Esophagus squamous epithelium (tissue), 5 donors: ENCODE measurements at regions not wholly inside any gene's neighbourhood (a gene's known extent, or its start where the extent isn't known, plus 50 kb on each side); places are given as distances from the start of the nearest gene placed in this dataset.

ENCODE experiments used
- DNase-seq: peaks from one replicate; lab custom pipeline; 2025; lab: John Stamatoyannopoulos, UW
- H3K27ac ChIP-seq, 4 donors: fragments of 200-600 bp; sonication (generic); one replicate each; pipeline ENCODE4 v1.5.1; 2016 to 2019; ENCODE audit warnings: mild to moderate bottlenecking in 1 of 4
- H3K27me3 ChIP-seq, 4 donors: fragments of 200-600 bp; sonication (generic); 1 replicate in 3 of 4; 2 replicates in 1 of 4; pipeline versions ENCODE4 v1.5.1 to v1.6.0; 2017 to 2021; ENCODE audit warnings: antibody characterized with exemption in 1 of 4
- H3K36me3 ChIP-seq, 3 donors: fragments of 200-600 bp; sonication (generic); one replicate each; pipeline ENCODE4 v1.5.1; 2016 to 2019
- H3K4me1 ChIP-seq, 3 donors: fragments of 200-600 bp; sonication (generic); one replicate each; pipeline ENCODE4 v1.5.1; 2017 to 2019
- H3K4me3 ChIP-seq, 4 donors: fragments of 200-600 bp; sonication (generic); 1 replicate in 3 of 4; 2 replicates in 1 of 4; pipeline ENCODE4 v1.5.1; 2016 to 2019; ENCODE audit warnings: mild to moderate bottlenecking in 2 of 4, moderate library complexity in 1 of 4
- H3K9me3 ChIP-seq, 3 donors: fragments of 200-600 bp; sonication (generic); one replicate each; pipeline ENCODE4 v1.5.1; 2016 to 2019
- POLR2A ChIP-seq, 4 donors: fragments of 450-650 bp; IDR thresholded peaks; one replicate each; pipeline ENCODE4 v1.6.1; 2017; ENCODE audit warnings: antibody characterized with exemption in 4 of 4, mild to moderate bottlenecking in 4 of 4, moderate library complexity in 3 of 4
- WGBS, 2 donors: methylation state at CpG; one replicate each; pipeline ENCODE4 v1.1.5; 2018; 5-methylcytosine and 5-hydroxymethylcytosine counted together
- intact Hi-C: fragments of 100-400 bp; cut with DNase I; formaldehyde crosslinking; loops from one replicate; pipeline ENCODE4 v1.15.0; 2022
- TF ChIP-seq, protein P1 (sequence below), 6 experiments: fragments of 450-650 bp in 4 of 6; fragments of 200-600 bp in 2 of 6; sonication (generic) in 2 of 6; IDR thresholded peaks; one replicate each; pipeline ENCODE4 v1.5.1; 2016 to 2019; ENCODE audit warnings: antibody characterized with exemption in 6 of 6, mild to moderate bottlenecking in 4 of 6, moderate library complexity in 4 of 6
- donor health status: DM: yes; HTN: yes; CAD: no.

DNA sequence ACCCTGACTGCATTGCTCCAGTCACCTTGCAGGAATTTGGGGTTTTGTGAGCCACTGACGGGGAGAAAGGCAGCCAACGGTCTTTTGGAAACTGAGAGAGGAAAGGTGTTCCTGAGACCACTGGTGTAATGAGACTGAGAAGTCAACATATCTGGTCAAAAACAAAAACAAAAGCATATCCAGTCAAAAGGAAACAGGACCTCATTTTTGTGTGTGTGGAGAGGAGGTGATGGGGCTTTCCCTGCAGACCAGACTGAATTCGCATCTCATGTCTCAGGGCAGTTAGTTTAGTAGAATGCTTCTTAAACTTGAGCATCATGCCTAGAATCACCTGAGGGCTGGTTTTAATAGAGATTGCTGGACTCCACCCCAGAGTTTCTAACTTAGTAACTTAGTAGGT, 198.4 kb downstream of the COPRS start:
- 57 to 77% methylated on average over 2 of the region's 3 CpGs for WGBS, 2 donors
- intact Hi-C loops: no loop called here
- no peak for DNase-seq
- Histone ChIP-seq H3K4me3 (no peak overlapping the region), H3K27me3 (no peaks in the 10 kb centered on the region), H3K36me3 (no peaks in the 10 kb centered on the region), H3K4me1 (peaks cover 0 to 16% (median 0%) of the 10 kb centered on the region in 3 donors), H3K27ac (no peak overlapping the region), H3K9me3 (peaks cover 0 to 27% (median 19%) of the 10 kb centered on the region in 3 donors)
- no peak for TF ChIP-seq POLR2A (IDR thresholded peaks at IDR 0.05)
- TF ChIP-seq, protein P1, sequence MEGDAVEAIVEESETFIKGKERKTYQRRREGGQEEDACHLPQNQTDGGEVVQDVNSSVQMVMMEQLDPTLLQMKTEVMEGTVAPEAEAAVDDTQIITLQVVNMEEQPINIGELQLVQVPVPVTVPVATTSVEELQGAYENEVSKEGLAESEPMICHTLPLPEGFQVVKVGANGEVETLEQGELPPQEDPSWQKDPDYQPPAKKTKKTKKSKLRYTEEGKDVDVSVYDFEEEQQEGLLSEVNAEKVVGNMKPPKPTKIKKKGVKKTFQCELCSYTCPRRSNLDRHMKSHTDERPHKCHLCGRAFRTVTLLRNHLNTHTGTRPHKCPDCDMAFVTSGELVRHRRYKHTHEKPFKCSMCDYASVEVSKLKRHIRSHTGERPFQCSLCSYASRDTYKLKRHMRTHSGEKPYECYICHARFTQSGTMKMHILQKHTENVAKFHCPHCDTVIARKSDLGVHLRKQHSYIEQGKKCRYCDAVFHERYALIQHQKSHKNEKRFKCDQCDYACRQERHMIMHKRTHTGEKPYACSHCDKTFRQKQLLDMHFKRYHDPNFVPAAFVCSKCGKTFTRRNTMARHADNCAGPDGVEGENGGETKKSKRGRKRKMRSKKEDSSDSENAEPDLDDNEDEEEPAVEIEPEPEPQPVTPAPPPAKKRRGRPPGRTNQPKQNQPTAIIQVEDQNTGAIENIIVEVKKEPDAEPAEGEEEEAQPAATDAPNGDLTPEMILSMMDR (IDR thresholded peaks at IDR 0.05): no peak

DNA sequence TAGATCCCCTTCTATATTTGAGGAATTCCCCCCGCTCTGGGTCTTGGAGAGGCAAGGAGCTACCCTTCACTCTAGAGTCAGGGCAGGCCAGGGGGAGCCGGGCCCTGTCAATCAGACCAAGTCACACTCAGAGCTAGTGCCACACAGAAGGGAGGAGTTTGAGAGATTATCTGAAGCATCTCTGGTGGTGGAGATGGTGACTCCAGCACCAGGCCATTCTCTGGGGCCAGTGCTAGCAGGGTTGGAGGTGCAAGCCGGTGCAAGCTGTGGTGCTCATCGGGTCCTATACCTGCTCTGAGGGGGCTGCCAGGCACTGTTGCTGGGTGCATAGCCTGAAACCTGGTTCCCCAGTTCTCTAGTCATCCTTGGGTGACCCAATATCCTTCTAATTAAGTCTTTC, 201.2 kb downstream of the COPRS start:
- H3K27ac ChIP-seq: no peak overlapping the region
- H3K36me3 ChIP-seq: no peaks in the 10 kb centered on the region
- H3K4me3 ChIP-seq: no peak overlapping the region
- intact Hi-C loops: no loop called here
- peaks cover 0 to 7% (median 7%) of the 10 kb centered on the region in 3 donors for H3K9me3 ChIP-seq
- no peak for DNase-seq
- 95 to 100% methylated on average over 3 to 4 of the region's 4 CpGs for WGBS, 2 donors
- H3K4me1 ChIP-seq: peaks cover 0 to 39% (median 6%) of the 10 kb centered on the region in 3 donors
- no peaks in the 10 kb centered on the region for H3K27me3 ChIP-seq
- TF ChIP-seq POLR2A (IDR thresholded peaks at IDR 0.05): no peak
- TF ChIP-seq, protein P1 (IDR thresholded peaks at IDR 0.05): no peak

DNA sequence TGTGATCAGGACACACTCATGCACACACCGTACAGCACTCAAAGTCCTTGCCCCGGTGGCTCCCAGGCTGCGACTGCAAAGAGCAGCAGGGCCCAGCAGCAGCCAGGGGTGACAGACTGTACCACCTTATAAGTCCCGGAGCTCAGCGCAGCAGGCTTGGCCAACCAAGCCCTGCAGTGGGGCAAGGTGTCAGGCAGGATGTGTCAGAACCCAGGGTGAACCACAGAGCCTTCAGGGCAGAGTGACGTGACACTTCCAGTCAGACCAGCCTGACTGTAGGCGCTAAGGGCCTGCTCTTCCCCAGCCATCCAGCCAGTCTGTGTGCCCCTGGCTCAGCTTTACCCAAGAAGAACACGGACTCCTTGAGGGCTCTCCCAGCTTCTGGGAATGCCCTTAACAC, 204.1 kb downstream of the COPRS start:
- DNase-seq: no peak
- H3K36me3 ChIP-seq: no peaks in the 10 kb centered on the region
- intact Hi-C loops: no loop called here
- H3K27me3 ChIP-seq: no peaks in the 10 kb centered on the region
- H3K9me3 ChIP-seq: no peaks in the 10 kb centered on the region
- H3K4me1 ChIP-seq: peaks cover 0 to 53% (median 6%) of the 10 kb centered on the region in 3 donors
- H3K27ac ChIP-seq: peak overlapping the region; percentile 15 to 75 (median 58)
- TF ChIP-seq, protein P1 (IDR thresholded peaks at IDR 0.05): peak in 1 of 6 experiments; percentile 15
- peak in 1 of 4 donors; percentile 12 for TF ChIP-seq POLR2A (IDR thresholded peaks at IDR 0.05)
- H3K4me3 ChIP-seq: no peak overlapping the region
- 35 to 43% methylated on average over 2 to 6 of the region's 8 CpGs for WGBS, 2 donors

DNA sequence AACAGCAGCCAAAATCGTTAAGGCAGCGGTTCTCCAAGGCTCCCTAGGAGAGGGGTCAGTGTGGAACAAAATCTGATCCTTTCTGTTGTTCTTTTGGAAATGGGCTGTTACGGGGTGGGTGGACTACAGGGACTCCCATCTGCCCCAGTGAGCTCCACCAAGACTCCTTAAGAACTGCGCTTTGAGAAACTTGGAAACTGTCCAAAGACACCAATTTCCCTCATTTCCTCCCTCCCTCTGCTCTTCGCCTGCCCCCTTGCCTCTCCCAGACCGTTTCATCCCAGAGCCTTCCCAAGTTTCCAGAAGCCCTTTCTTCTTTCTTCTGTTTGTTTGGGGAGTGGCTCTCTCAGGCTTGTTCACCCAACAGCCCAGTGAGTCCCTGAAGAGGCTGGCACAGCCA, 205.4 kb downstream of the COPRS start:
- WGBS, 2 donors: 53 to 59% methylated on average over 4 to 5 of the region's 6 CpGs
- intact Hi-C loops: no loop called here
- Histone ChIP-seq H3K4me1 (peaks cover 3 to 58% (median 6%) of the 10 kb centered on the region in 3 donors), H3K36me3 (no peaks in the 10 kb centered on the region), H3K4me3 (no peak overlapping the region), H3K27ac (no peak overlapping the region), H3K27me3 (no peaks in the 10 kb centered on the region), H3K9me3 (no peaks in the 10 kb centered on the region)
- TF ChIP-seq, protein P1 (IDR thresholded peaks at IDR 0.05): no peak
- no peak for TF ChIP-seq POLR2A (IDR thresholded peaks at IDR 0.05)
- no peak for DNase-seq

DNA sequence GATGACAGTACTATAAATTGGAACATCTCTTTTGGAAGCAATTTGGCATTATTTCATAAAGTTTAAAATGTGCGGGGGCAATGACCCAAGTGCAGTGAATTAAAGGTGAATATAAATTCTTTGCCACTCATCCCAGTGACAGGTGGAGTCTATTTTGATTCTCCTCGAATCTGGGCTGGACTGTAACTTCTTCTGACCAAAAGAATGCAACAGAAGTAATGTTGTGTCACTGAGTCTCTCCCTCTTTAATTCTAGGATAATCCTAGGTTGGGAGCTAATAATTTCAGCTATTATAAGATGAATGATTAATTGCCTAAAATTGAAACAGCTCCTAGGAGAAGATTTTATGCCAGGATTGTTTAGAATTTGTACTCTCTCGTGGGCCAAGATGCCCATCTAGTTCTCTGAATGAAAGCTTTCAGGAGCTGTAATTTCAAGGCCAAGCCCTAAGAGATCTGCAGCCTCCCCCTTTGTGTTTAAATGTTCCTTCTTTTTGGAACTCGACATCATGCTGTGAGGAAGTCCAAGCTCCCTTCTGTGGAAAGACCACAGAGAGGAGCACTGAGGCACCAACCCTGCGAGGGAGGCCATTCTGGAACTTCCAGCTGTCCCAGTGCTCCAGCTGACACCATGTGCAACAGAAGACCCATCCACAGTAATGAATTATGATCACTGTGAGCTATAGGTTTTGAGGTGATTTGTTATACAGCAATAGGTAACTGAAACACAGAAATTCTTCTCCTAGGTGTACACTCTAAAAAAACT, 208.1 kb downstream of the COPRS start:
- no peak for DNase-seq
- peaks cover 0 to 3% (median 0%) of the 10 kb centered on the region in 3 donors for H3K9me3 ChIP-seq
- H3K4me1 ChIP-seq: peaks cover 3 to 48% (median 6%) of the 10 kb centered on the region in 3 donors
- intact Hi-C loops: no loop called here
- H3K36me3 ChIP-seq: no peaks in the 10 kb centered on the region
- TF ChIP-seq POLR2A (IDR thresholded peaks at IDR 0.05): no peak
- TF ChIP-seq, protein P1 (IDR thresholded peaks at IDR 0.05): no peak
- 43 to 57% methylated on average over 5 of the region's 5 CpGs for WGBS, 2 donors
- no peaks in the 10 kb centered on the region for H3K27me3 ChIP-seq
- no peak overlapping the region for H3K4me3 ChIP-seq
- H3K27ac ChIP-seq: peak overlapping the region in 2 of 4 donors; percentile 3 to 38
